Left lung (tissue), 4 donors: ENCODE measurements at regions not wholly inside any gene's neighbourhood (a gene's known extent, or its start where the extent isn't known, plus 50 kb on each side); places are given as distances from the start of the nearest gene placed in this dataset.

Experiments used
- ATAC-seq: fragments of 200-7000 bp; cut with Tn5 transposase; one replicate; pipeline ENCODE4 v1.9.1; 2020; ENCODE audit warnings: moderate library complexity
- DNase-seq, 4 donors: peaks; one replicate each; pipeline ENCODE4 v3.0.0-alpha.2; 2013 to 2020
- H3K27ac ChIP-seq, 2 donors: fragments of 200-600 bp; sonication (generic) in 1 of 2; one replicate each; pipeline versions ENCODE4 v1.5.0 to v1.8.0; 2020 to 2021
- H3K27me3 ChIP-seq, 2 donors: fragments of 200-600 bp; sonication (generic) in 1 of 2; one replicate each; pipeline versions ENCODE4 v1.5.0 to v1.8.0; 2020 to 2021
- H3K36me3 ChIP-seq, 2 donors: fragments of 200-600 bp; sonication (generic) in 1 of 2; one replicate each; pipeline versions ENCODE4 v1.5.0 to v1.8.0; 2020 to 2021
- H3K4me1 ChIP-seq, 2 donors: fragments of 200-600 bp; one replicate each; pipeline ENCODE4 v1.8.0; 2021
- H3K4me3 ChIP-seq, 2 donors: fragments of 200-600 bp; sonication (generic) in 1 of 2; one replicate each; pipeline versions ENCODE4 v1.5.0 to v1.8.0; 2020 to 2021; ENCODE audit warnings: mild to moderate bottlenecking in 1 of 2
- H3K9me3 ChIP-seq, 2 donors: fragments of 200-600 bp; sonication (generic) in 1 of 2; one replicate each; pipeline versions ENCODE4 v1.5.0 to v1.8.0; 2020 to 2021
- CTCF ChIP-seq, 2 donors: fragments of 200-600 bp; sonication (generic) in 1 of 2; IDR thresholded peaks; one replicate each; pipeline versions ENCODE4 v1.5.0 to v1.8.0; 2021; ENCODE audit warnings: antibody characterized with exemption in 2 of 2
- intact Hi-C, 2 donors: fragments of 100-400 bp; cut with DNase I; formaldehyde crosslinking; loops; one replicate each; pipeline versions ENCODE4 v1.11.2 to v1.14.2; 2022
- donor health status: DM: no; HTN: yes; CAD: no.
- donor health status: DM: no; HTN: no; CAD: no.

- H3K4me3 ChIP-seq = no peak overlapping the region
- no peaks in the 10 kb centered on the region for H3K4me1 ChIP-seq
- H3K27me3 ChIP-seq = no peaks in the 10 kb centered on the region
- no peak overlapping the region for H3K27ac ChIP-seq
- no peaks in the 10 kb centered on the region for H3K9me3 ChIP-seq
- H3K36me3 ChIP-seq = no peaks in the 10 kb centered on the region
- intact Hi-C loops = no loop called here
- DNase-seq (no peak), ATAC-seq (no peak)
- no peak for TF ChIP-seq CTCF (IDR thresholded peaks at IDR 0.05)
These were observed 151.9 kb downstream of the IRX5 start for GRCh38 chr16:55082591-55082976.

GRCh38 chr16:55083052-55083451 lies 152.4 kb downstream of the IRX5 start:
- Histone ChIP-seq H3K4me3 (no peak overlapping the region), H3K27me3 (no peaks in the 10 kb centered on the region), H3K9me3 (no peaks in the 10 kb centered on the region), H3K4me1 (no peaks in the 10 kb centered on the region), H3K27ac (no peak overlapping the region), H3K36me3 (no peaks in the 10 kb centered on the region)
- ATAC-seq = no peak
- TF ChIP-seq CTCF (IDR thresholded peaks at IDR 0.05) = no peak
- intact Hi-C loops = no loop called here
- DNase-seq = no peak

- Histone ChIP-seq H3K9me3 (no peaks in the 10 kb centered on the region), H3K27ac (no peak overlapping the region), H3K36me3 (no peaks in the 10 kb centered on the region), H3K4me3 (no peak overlapping the region), H3K27me3 (no peaks in the 10 kb centered on the region), H3K4me1 (no peaks in the 10 kb centered on the region)
- intact Hi-C loops = no loop called here
- ATAC-seq = no peak
- no peak for DNase-seq
- no peak for TF ChIP-seq CTCF (IDR thresholded peaks at IDR 0.05)
These were observed 157.4 kb downstream of the IRX5 start for GRCh38 chr16:55088098-55088497.

GRCh38 chr16:55089600-55089999 lies 158.9 kb downstream of the IRX5 start:
- Histone ChIP-seq H3K4me1 (no peaks in the 10 kb centered on the region), H3K27ac (no peak overlapping the region), H3K36me3 (no peaks in the 10 kb centered on the region), H3K4me3 (no peak overlapping the region), H3K9me3 (no peaks in the 10 kb centered on the region), H3K27me3 (no peaks in the 10 kb centered on the region)
- DNase-seq (no peak), ATAC-seq (no peak)
- intact Hi-C loops = no loop called here
- no peak for TF ChIP-seq CTCF (IDR thresholded peaks at IDR 0.05)

- intact Hi-C loops = no loop called here
- H3K27ac ChIP-seq = no peak overlapping the region
- no peak for TF ChIP-seq CTCF (IDR thresholded peaks at IDR 0.05)
- no peaks in the 10 kb centered on the region for H3K36me3 ChIP-seq
- H3K9me3 ChIP-seq = no peaks in the 10 kb centered on the region
- DNase-seq = no peak
- H3K27me3 ChIP-seq = no peaks in the 10 kb centered on the region
- no peak overlapping the region for H3K4me3 ChIP-seq
- no peaks in the 10 kb centered on the region for H3K4me1 ChIP-seq
- no peak for ATAC-seq
These were observed 160.7 kb downstream of the IRX5 start for GRCh38 chr16:55091213-55091870.
